ENCODE measurements at regions not wholly inside any gene's neighbourhood (a gene's known extent, or its start where the extent isn't known, plus 50 kb on each side); places are given as distances from the start of the nearest gene placed in this dataset.

GRCh38 chr1:105632342-105633196 lies 1423.9 kb upstream of the PRMT6 start:
- Histone ChIP-seq H3K27ac (no peak overlapping the region), H3K4me3 (no peak overlapping the region), H3K9me3 (peaks cover 0 to 44% (median 21%) of the 10 kb centered on the region in 8 donors), H3K36me3 (no peaks in the 10 kb centered on the region), H3K27me3 (replicated peaks in 1 of 7) (no peaks in the 10 kb centered on the region), H3K4me1 (no peaks in the 10 kb centered on the region)
- 54 to 71% (median 66%) methylated on average over 14 of the region's 14 CpGs for WGBS, 5 donors
- intact Hi-C loops (cut with DNase I; ENCODE audit: low total_unique reads): no loop called here
- DNase-seq: no peak
- TF ChIP-seq POLR2AphosphoS5 (IDR thresholded peaks at IDR 0.05): no peak
- TF ChIP-seq POLR2A (IDR thresholded peaks at IDR 0.05): no peak
- no peak for TF ChIP-seq CTCF (IDR thresholded peaks at IDR 0.05 in 8 of 11, conservative IDR thresholded peaks at IDR 0.05 in 3 of 11)

DNA sequence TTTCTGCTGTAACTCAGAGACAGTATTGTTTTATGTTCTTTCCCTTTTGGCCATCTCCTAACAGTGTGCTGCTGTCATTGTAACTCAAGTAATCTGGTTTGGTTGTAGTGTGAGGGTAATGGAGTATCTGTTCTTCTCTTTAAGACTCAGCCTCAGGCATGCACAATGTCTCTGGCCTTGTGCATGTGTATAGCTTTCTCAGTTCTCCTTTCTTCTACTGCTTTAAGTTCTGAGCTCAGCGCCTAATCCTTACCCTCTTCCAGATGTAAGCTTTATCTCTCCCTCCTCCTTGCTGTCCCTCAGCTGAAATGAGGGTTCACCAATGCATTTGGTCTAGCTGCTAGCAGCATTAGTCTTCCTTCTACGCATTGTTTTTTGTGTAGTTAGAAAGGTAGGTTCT lies 1420.4 kb upstream of the PRMT6 start:
- Histone ChIP-seq H3K36me3 (no peaks in the 10 kb centered on the region), H3K27ac (no peak overlapping the region), H3K4me1 (no peaks in the 10 kb centered on the region), H3K27me3 (replicated peaks in 1 of 7) (no peaks in the 10 kb centered on the region), H3K9me3 (peaks cover 0 to 34% (median 9%) of the 10 kb centered on the region in 8 donors), H3K4me3 (no peak overlapping the region)
- TF ChIP-seq CTCF (IDR thresholded peaks at IDR 0.05 in 8 of 11, conservative IDR thresholded peaks at IDR 0.05 in 3 of 11) (no peak), POLR2A (IDR thresholded peaks at IDR 0.05) (no peak), POLR2AphosphoS5 (IDR thresholded peaks at IDR 0.05) (no peak)
- WGBS, 5 donors: 71 to 93% (median 76%) methylated on average over 2 of the region's 2 CpGs
- intact Hi-C loops (cut with DNase I; ENCODE audit: low total_unique reads): no loop called here
- no peak for DNase-seq

DNA sequence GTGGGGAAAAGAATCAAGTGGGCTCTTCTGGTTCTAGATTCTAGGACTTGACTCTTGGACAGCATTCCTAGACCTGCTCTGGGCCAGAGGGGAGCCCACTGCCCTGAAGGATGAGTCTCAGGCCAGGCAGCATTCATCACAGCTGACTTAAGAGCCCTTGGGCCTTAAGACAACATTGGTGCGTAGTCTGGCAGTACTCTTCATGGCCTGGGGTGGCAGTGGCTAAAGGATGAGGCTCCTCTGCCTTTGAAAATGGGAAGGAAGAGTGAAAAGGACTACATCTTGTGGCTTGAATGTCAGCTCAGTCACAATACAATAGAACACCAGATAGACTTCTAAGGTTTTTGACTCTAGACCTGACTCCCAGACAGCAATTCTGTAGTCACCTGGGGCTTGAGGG lies 1415.1 kb upstream of the PRMT6 start:
- DNase-seq: no peak
- no peak for TF ChIP-seq POLR2AphosphoS5 (IDR thresholded peaks at IDR 0.05)
- TF ChIP-seq CTCF (IDR thresholded peaks at IDR 0.05 in 8 of 11, conservative IDR thresholded peaks at IDR 0.05 in 3 of 11): no peak
- TF ChIP-seq POLR2A (IDR thresholded peaks at IDR 0.05): no peak
- WGBS, 5 donors: 61 to 89% (median 67%) methylated on average over 1 of the region's 1 CpG
- Histone ChIP-seq H3K36me3 (no peaks in the 10 kb centered on the region), H3K27me3 (replicated peaks in 1 of 7) (no peaks in the 10 kb centered on the region), H3K27ac (no peak overlapping the region), H3K9me3 (peaks cover 0 to 8% (median 2%) of the 10 kb centered on the region in 8 donors), H3K4me1 (no peaks in the 10 kb centered on the region), H3K4me3 (no peak overlapping the region)
- intact Hi-C loops (cut with DNase I; ENCODE audit: low total_unique reads): no loop called here

DNA sequence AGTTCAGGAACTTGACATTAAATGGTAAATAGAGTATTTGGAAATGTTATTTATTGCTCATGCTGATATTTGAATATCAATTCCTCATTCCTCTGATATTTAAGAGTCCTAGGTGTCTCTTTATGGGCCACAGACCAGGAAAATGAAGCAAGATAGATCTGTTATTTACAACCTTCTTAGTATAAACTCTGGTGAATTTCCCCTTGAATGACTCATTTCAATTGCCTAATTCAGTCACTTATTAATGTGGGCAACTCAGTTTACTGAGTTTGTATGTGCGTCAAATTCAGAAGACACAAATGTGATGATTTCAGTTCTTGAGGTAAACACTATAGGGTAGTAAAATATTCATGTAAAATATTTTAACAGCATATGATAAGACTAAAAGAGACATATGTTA lies 1404.4 kb upstream of the PRMT6 start:
- no peak for DNase-seq
- Histone ChIP-seq H3K36me3 (no peaks in the 10 kb centered on the region), H3K4me3 (no peak overlapping the region), H3K9me3 (peaks cover 0 to under 1% (median 0%) of the 10 kb centered on the region in 8 donors), H3K4me1 (no peaks in the 10 kb centered on the region), H3K27ac (no peak overlapping the region), H3K27me3 (replicated peaks in 1 of 7) (no peaks in the 10 kb centered on the region)
- TF ChIP-seq POLR2AphosphoS5 (IDR thresholded peaks at IDR 0.05) (no peak), POLR2A (IDR thresholded peaks at IDR 0.05) (no peak), CTCF (IDR thresholded peaks at IDR 0.05 in 8 of 11, conservative IDR thresholded peaks at IDR 0.05 in 3 of 11) (no peak)
- WGBS, 5 donors: 93 to 96% (median 94%) methylated on average over 1 of the region's 1 CpG
- intact Hi-C loops (cut with DNase I; ENCODE audit: low total_unique reads): no loop called here
